ENCODE measurements at regions not wholly inside any gene's neighbourhood (a gene's known extent, or its start where the extent isn't known, plus 50 kb on each side); places are given as distances from the start of the nearest gene placed in this dataset.

GRCh38 chr1:182129398-182129797 is 67.9 kb upstream of the ZNF648 start:
- TF ChIP-seq CREB1 (IDR thresholded peaks at IDR 0.05): no peak
- no peak for TF ChIP-seq CREB1 (CRISPR knock-in tag; IDR thresholded peaks at IDR 0.05)
- TF ChIP-seq ZNF609 (CRISPR knock-in tag; IDR thresholded peaks at IDR 0.05; ENCODE audit: borderline replicate concordance): no peak
- no peak for TF ChIP-seq TBL1XR1 (IDR thresholded peaks at IDR 0.05; ENCODE audit: low read length in 2 of 2)
- no peak for TF ChIP-seq ZNF217 (CRISPR knock-in tag; IDR thresholded peaks at IDR 0.05)
- TF ChIP-seq MAZ (CRISPR knock-in tag; conservative IDR thresholded peaks at IDR 0.05 in 1 of 2, IDR thresholded peaks at IDR 0.05 in 1 of 2): no peak
- no peak for TF ChIP-seq ZBED1 (IDR thresholded peaks at IDR 0.05)
- no peak for TF ChIP-seq ZNF444 (CRISPR knock-in tag; IDR thresholded peaks at IDR 0.05)
- no peak for TF ChIP-seq IRF9 (tag; IDR thresholded peaks at IDR 0.05)

Measured in K562 (cell line).